NT2/D1 (cell line): ENCODE measurements at regions not wholly inside any gene's neighbourhood (a gene's known extent, or its start where the extent isn't known, plus 50 kb on each side); places are given as distances from the start of the nearest gene placed in this dataset.

ENCODE experiments used
- SUZ12 ChIP-seq: IDR thresholded peaks from 2 replicates; pipeline ENCODE4 v1.6.1; 2011; ENCODE audit not compliant: insufficient read length, insufficient read depth; ENCODE audit errors: extremely low read depth
- ZNF274 ChIP-seq: IDR thresholded peaks from 2 replicates; pipeline ENCODE4 v1.6.1; 2011; ENCODE audit warnings: mild to moderate bottlenecking, low read depth, low read length

GRCh38 chr5:159610966-159611579 lies 280.8 kb upstream of the IL12B start:
- no peak for TF ChIP-seq ZNF274
- no peak for TF ChIP-seq SUZ12
